B cell (primary cell): ENCODE measurements at regions not wholly inside any gene's neighbourhood (a gene's known extent, or its start where the extent isn't known, plus 50 kb on each side); places are given as distances from the start of the nearest gene placed in this dataset.

Experiments used
- ATAC-seq: fragments of 200-7000 bp; cut with Tn5 transposase; one replicate; pipeline ENCODE4 v1.10.0; 2021; ENCODE audit warnings: low read depth, mild to moderate bottlenecking, moderate number of reproducible peaks, moderate library complexity
- CTCF ChIA-PET: fragments of 350-600 bp; sonication (Branson Sonifier 250); formaldehyde crosslinking; loops from one replicate; lab custom pipeline; 2021; ENCODE audit warnings: antibody characterized with exemption, inconsistent platforms; lab: Charles Lee
- POLR2A ChIA-PET: fragments of 350-600 bp; sonication (Branson Sonifier 250); formaldehyde crosslinking; loops from one replicate; lab custom pipeline; 2021; ENCODE audit warnings: antibody characterized with exemption; lab: Charles Lee
- DNase-seq: peaks from one replicate; pipeline ENCODE4 v3.0.0; 2013
- H2AFZ ChIP-seq: 2 replicates; pipeline ENCODE4 v1.6.1; 2012; ENCODE audit warnings: mild to moderate bottlenecking, low read depth, low read length; ENCODE audit not compliant: insufficient read depth, poor library complexity, severe bottlenecking
- H3K27ac ChIP-seq, 2 donors: 1 replicate in 1 of 2; 2 replicates in 1 of 2; pipeline ENCODE4 v1.5.1; 2012 to 2013; ENCODE audit warnings: low read length in 2 of 2, mild to moderate bottlenecking in 2 of 2, moderate library complexity in 1 of 2
- H3K27me3 ChIP-seq, 4 experiments: fragments of 200-600 bp in 1 of 4; sonication (generic) in 1 of 4; replicated peaks in 1 of 4; 1 replicate in 2 of 4; 2 replicates in 2 of 4; pipeline versions ENCODE4 v1.6.1 to v1.7.0; 2013 to 2016; ENCODE audit warnings: low read length in 3 of 4, mild to moderate bottlenecking in 2 of 4, mixed read lengths in 1 of 4, moderate library complexity in 1 of 4; ENCODE audit not compliant: insufficient read depth in 4 of 4, control insufficient read depth in 3 of 4; ENCODE audit errors: control extremely low read depth in 1 of 4
- H3K36me3 ChIP-seq, 2 experiments: replicated peaks in 1 of 2; 1 replicate in 1 of 2; 2 replicates in 1 of 2; pipeline versions ENCODE4 v1.6.1 to v1.7.1; 2013; ENCODE audit warnings: low read length in 1 of 2; ENCODE audit not compliant: insufficient read depth in 2 of 2, control insufficient read depth in 1 of 2; ENCODE audit errors: control extremely low read depth in 1 of 2, extremely low read depth in 1 of 2
- H3K4me1 ChIP-seq, 2 donors: fragments of 200-600 bp in 1 of 2; sonication (generic) in 1 of 2; 1 replicate in 1 of 2; 2 replicates in 1 of 2; pipeline versions ENCODE4 v1.5.1 to v1.6.1; 2013 to 2017; ENCODE audit warnings: low read length in 2 of 2; ENCODE audit not compliant: control insufficient read depth in 2 of 2, insufficient read depth in 2 of 2
- H3K4me2 ChIP-seq: replicated peaks from 2 replicates; pipeline ENCODE3; 2012; ENCODE audit warnings: mild to moderate bottlenecking, low read depth, low read length; ENCODE audit not compliant: poor library complexity, severe bottlenecking
- H3K4me3 ChIP-seq, 5 experiments: fragments of 200-600 bp in 1 of 5; sonication (generic) in 1 of 5; 1 replicate in 3 of 5; 2 replicates in 2 of 5; pipeline versions ENCODE4 v1.5.1 to v1.7.0; 2011 to 2016; ENCODE audit warnings: low read length in 4 of 5, mild to moderate bottlenecking in 4 of 5, low read depth in 2 of 5, control low read depth in 1 of 5, moderate library complexity in 1 of 5; ENCODE audit not compliant: insufficient read depth in 1 of 5; ENCODE audit errors: control extremely low read depth in 1 of 5, extremely low read depth in 1 of 5
- H3K79me2 ChIP-seq: fragments of 200-600 bp; sonication (generic); one replicate; pipeline ENCODE4 v1.6.0; 2016; ENCODE audit warnings: low read length; ENCODE audit not compliant: control insufficient read depth, insufficient read depth
- H3K9ac ChIP-seq: fragments of 200-600 bp; sonication (generic); 2 replicates; pipeline ENCODE4 v1.6.1; 2017; ENCODE audit warnings: mild to moderate bottlenecking, low read length, moderate library complexity
- H3K9me3 ChIP-seq, 3 donors: one replicate each; pipeline versions ENCODE4 v1.6.1 to v1.7.1; 2013; ENCODE audit warnings: low read length in 2 of 3; ENCODE audit not compliant: control insufficient read depth in 2 of 3, insufficient read depth in 1 of 3; ENCODE audit errors: control extremely low read depth in 1 of 3
- H4K20me1 ChIP-seq: 2 replicates; pipeline ENCODE4 v1.6.0; 2012; ENCODE audit warnings: mild to moderate bottlenecking, low read length; ENCODE audit not compliant: insufficient read depth, control insufficient read depth, poor library complexity, severe bottlenecking
- H3K27ac Mint-ChIP-seq: one replicate; pipeline ENCODE4 v1.8.0; 2021; ENCODE audit warnings: mixed read lengths
- H3K27me3 Mint-ChIP-seq: one replicate; pipeline ENCODE4 v1.8.0; 2021; ENCODE audit warnings: mixed read lengths
- H3K4me1 Mint-ChIP-seq: one replicate; pipeline ENCODE4 v1.8.0; 2021; ENCODE audit warnings: mixed read lengths
- H3K4me3 Mint-ChIP-seq: one replicate; pipeline ENCODE4 v1.8.0; 2021; ENCODE audit warnings: mixed read lengths
- H3K9me3 Mint-ChIP-seq: one replicate; pipeline ENCODE4 v1.8.0; 2022; ENCODE audit warnings: mixed read lengths; ENCODE audit not compliant: insufficient read depth
- CTCF ChIP-seq: fragments of 200-600 bp; IDR thresholded peaks from one replicate; pipeline ENCODE4 v1.8.0; 2022; ENCODE audit warnings: antibody characterized with exemption, mild to moderate bottlenecking
- EZH2 ChIP-seq: IDR thresholded peaks from 2 replicates; pipeline ENCODE4 v1.6.1; 2012; ENCODE audit warnings: borderline replicate concordance, low read depth, mild to moderate bottlenecking, moderate library complexity, low read length; ENCODE audit not compliant: insufficient read depth, poor library complexity, severe bottlenecking
- WGBS: methylation state at CpG from one replicate; pipeline ENCODE4 v1.1.5; 2013; ENCODE audit warnings: missing lambda C conversion rate; ENCODE audit not compliant: insufficient coverage; 5-methylcytosine and 5-hydroxymethylcytosine counted together
- intact Hi-C: fragments of 100-400 bp; cut with micrococcal nuclease; formaldehyde crosslinking; loops from one replicate; pipeline ENCODE4 v1.10.0; 2022

DNA sequence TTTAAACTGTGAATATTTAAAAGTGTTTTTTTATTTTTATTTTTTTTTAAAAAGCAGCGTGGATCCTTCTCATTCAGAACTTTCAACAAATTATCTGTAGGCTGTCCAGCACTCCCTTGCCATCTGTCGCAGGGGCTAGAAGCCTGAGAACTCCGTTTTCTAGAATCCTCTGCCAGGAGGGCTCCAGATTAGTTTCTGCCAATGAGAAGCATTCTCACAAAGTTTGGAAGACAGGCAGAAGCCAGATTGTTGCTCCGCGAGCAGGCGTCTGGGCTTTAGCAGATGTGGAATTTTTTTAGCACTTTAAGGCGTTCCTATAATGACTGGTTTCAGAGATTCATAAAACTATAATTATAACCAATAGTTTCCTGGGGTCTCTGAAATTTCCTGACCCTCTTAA, 220.9 kb upstream of the KIAA1217 start:
- intact Hi-C loops, result no loop called here
- Histone ChIP-seq H3K4me2 (no peak overlapping the region), H3K79me2 (no peaks in the 10 kb centered on the region), H3K9ac (no peak overlapping the region), H3K36me3 (no peaks in the 10 kb centered on the region), H4K20me1 (no peaks in the 10 kb centered on the region), H3K9me3 (peaks cover 0 to 2% (median 0%) of the 10 kb centered on the region in 3 donors), H2AFZ (no peak overlapping the region), H3K27ac (no peak overlapping the region), H3K4me1 (no peaks in the 10 kb centered on the region), H3K4me3 (no peak overlapping the region), H3K27me3 (no peaks in the 10 kb centered on the region)
- CTCF ChIA-PET, result no interaction called here
- 86% methylated on average over 2 of the region's 7 CpGs for WGBS
- no peak for ATAC-seq
- no peak for DNase-seq
- no peak overlapping the region for H3K4me3 Mint-ChIP-seq
- POLR2A ChIA-PET, result no interaction called here
- peaks cover 4% of the 10 kb centered on the region for H3K9me3 Mint-ChIP-seq
- TF ChIP-seq CTCF (no peak), EZH2 (no peak)
- no peak overlapping the region for H3K27ac Mint-ChIP-seq
- H3K4me1 Mint-ChIP-seq, result no peaks in the 10 kb centered on the region
- H3K27me3 Mint-ChIP-seq, result no peaks in the 10 kb centered on the region

- no peak overlapping the region for H3K27ac ChIP-seq
- Mint-ChIP-seq H3K4me3 (no peak overlapping the region), H3K27ac (no peak overlapping the region), H3K27me3 (peaks cover 5% of the 10 kb centered on the region), H3K9me3 (no peaks in the 10 kb centered on the region), H3K4me1 (no peaks in the 10 kb centered on the region)
- DNase-seq (no peak), ATAC-seq (no peak)
- no CpG with 5 or more reads among the region's 6 CpGs for WGBS
- H3K4me2 ChIP-seq, result no peak overlapping the region
- POLR2A ChIA-PET, result no interaction called here
- H4K20me1 ChIP-seq, result no peaks in the 10 kb centered on the region
- H3K4me1 ChIP-seq, result no peaks in the 10 kb centered on the region
- no peaks in the 10 kb centered on the region for H3K36me3 ChIP-seq
- H3K4me3 ChIP-seq, result no peak overlapping the region
- no peak for TF ChIP-seq EZH2
- peak; percentile 34 for TF ChIP-seq CTCF
- no peaks in the 10 kb centered on the region for H3K27me3 ChIP-seq
- intact Hi-C loops, result no loop called here
- no peak overlapping the region for H2AFZ ChIP-seq
- no peak overlapping the region for H3K9ac ChIP-seq
- CTCF ChIA-PET, result interaction anchor here (1.7 kb wide), 1 partner anchor 10 kb away, joined by 4 read pairs; no protein-coding TSS in a partner anchor
- H3K79me2 ChIP-seq, result no peaks in the 10 kb centered on the region
- H3K9me3 ChIP-seq, result no peaks in the 10 kb centered on the region
Measured at GRCh38 chr10:23994459-23995046, 214.4 kb upstream of the KIAA1217 start.
